ENCODE measurements at regions not wholly inside any gene's neighbourhood (a gene's known extent, or its start where the extent isn't known, plus 50 kb on each side); places are given as distances from the start of the nearest gene placed in this dataset.
A peak's percentile ranks its signal among the peaks of the same experiment; 100 is the strongest.

DNA sequence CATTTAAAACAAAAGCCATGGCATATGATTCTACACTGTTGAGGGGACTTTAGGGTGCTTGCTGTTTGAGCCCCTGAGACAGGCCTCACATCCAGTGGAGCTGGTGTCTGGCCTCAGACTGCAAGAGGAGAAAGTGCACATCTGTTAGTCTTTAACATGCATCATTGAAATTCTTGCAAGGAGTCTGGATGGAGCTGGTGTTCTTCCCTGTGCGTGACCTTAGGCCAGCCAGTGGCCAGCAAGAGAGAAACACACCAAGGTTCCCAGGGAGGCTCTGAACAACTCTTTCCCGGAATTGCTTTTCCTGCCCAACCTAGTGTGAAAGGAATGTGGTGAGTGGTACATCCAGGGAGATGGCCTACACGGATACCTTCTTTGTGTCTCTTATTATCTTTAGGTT is 282.8 kb upstream of the TNC start:
- TF ChIP-seq EP300 (IDR thresholded peaks at IDR 0.05) (peak in 1 of 2 donors; percentile 69), POLR2A (IDR thresholded peaks at IDR 0.05) (no peak)
- TF ChIP-seq, protein P1, sequence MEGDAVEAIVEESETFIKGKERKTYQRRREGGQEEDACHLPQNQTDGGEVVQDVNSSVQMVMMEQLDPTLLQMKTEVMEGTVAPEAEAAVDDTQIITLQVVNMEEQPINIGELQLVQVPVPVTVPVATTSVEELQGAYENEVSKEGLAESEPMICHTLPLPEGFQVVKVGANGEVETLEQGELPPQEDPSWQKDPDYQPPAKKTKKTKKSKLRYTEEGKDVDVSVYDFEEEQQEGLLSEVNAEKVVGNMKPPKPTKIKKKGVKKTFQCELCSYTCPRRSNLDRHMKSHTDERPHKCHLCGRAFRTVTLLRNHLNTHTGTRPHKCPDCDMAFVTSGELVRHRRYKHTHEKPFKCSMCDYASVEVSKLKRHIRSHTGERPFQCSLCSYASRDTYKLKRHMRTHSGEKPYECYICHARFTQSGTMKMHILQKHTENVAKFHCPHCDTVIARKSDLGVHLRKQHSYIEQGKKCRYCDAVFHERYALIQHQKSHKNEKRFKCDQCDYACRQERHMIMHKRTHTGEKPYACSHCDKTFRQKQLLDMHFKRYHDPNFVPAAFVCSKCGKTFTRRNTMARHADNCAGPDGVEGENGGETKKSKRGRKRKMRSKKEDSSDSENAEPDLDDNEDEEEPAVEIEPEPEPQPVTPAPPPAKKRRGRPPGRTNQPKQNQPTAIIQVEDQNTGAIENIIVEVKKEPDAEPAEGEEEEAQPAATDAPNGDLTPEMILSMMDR (IDR thresholded peaks at IDR 0.05), result no peak

Data from tibial nerve (tissue), 4 donors.